Panc1 (cell line): ENCODE measurements at regions not wholly inside any gene's neighbourhood (a gene's known extent, or its start where the extent isn't known, plus 50 kb on each side); places are given as distances from the start of the nearest gene placed in this dataset.

Experiments
- POLR2AphosphoS5 ChIP-seq: IDR thresholded peaks from 2 replicates; pipeline ENCODE4 v1.6.1; 2012; ENCODE audit warnings: mild to moderate bottlenecking, low read depth, low read length, moderate library complexity
- SIN3A ChIP-seq: IDR thresholded peaks from 2 replicates; pipeline ENCODE4 v1.6.1; 2012; ENCODE audit warnings: low read depth, mild to moderate bottlenecking, low read length, moderate library complexity, borderline replicate concordance; ENCODE audit not compliant: insufficient read depth
- TF ChIP-seq, protein P1 (sequence below), 2 experiments: IDR thresholded peaks; 2 replicates each; pipeline ENCODE4 v1.6.1; 2011 to 2012; ENCODE audit warnings: low read depth in 2 of 2, control low read depth in 1 of 2, low read length in 1 of 2, mild to moderate bottlenecking in 1 of 2, moderate library complexity in 1 of 2; ENCODE audit not compliant: insufficient read depth in 1 of 2
- TF ChIP-seq, protein P2 (sequence below): fragments of 450-650 bp; IDR thresholded peaks from 2 replicates; pipeline ENCODE4 v1.5.1; 2017; ENCODE audit warnings: mild to moderate bottlenecking

DNA sequence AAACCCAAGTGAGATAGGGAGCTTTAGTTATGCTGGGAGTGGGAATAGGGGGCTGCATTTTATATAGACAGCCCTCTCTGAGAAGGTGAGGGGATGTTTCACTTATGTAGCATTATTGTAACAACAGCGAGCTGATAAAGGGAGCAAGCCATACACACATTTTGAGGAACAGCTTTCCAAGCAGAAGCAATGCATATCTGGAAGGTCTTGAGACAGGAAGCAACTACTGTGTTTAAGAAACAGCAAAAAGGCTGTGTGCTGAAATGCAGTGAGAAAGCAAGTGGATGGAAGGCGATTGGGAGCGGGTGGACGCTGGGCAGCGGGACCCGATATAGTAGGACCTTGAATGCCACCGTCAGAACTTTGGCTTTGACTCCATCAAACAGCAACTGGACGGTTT lies 155.9 kb upstream of the TBL1XR1 start:
- TF ChIP-seq, protein P1, sequence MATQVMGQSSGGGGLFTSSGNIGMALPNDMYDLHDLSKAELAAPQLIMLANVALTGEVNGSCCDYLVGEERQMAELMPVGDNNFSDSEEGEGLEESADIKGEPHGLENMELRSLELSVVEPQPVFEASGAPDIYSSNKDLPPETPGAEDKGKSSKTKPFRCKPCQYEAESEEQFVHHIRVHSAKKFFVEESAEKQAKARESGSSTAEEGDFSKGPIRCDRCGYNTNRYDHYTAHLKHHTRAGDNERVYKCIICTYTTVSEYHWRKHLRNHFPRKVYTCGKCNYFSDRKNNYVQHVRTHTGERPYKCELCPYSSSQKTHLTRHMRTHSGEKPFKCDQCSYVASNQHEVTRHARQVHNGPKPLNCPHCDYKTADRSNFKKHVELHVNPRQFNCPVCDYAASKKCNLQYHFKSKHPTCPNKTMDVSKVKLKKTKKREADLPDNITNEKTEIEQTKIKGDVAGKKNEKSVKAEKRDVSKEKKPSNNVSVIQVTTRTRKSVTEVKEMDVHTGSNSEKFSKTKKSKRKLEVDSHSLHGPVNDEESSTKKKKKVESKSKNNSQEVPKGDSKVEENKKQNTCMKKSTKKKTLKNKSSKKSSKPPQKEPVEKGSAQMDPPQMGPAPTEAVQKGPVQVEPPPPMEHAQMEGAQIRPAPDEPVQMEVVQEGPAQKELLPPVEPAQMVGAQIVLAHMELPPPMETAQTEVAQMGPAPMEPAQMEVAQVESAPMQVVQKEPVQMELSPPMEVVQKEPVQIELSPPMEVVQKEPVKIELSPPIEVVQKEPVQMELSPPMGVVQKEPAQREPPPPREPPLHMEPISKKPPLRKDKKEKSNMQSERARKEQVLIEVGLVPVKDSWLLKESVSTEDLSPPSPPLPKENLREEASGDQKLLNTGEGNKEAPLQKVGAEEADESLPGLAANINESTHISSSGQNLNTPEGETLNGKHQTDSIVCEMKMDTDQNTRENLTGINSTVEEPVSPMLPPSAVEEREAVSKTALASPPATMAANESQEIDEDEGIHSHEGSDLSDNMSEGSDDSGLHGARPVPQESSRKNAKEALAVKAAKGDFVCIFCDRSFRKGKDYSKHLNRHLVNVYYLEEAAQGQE (IDR thresholded peaks at IDR 0.05; ENCODE audit: insufficient read depth in 1 of 2, low read depth in 2 of 2, low read length in 1 of 2), result no peak
- TF ChIP-seq, protein P2, sequence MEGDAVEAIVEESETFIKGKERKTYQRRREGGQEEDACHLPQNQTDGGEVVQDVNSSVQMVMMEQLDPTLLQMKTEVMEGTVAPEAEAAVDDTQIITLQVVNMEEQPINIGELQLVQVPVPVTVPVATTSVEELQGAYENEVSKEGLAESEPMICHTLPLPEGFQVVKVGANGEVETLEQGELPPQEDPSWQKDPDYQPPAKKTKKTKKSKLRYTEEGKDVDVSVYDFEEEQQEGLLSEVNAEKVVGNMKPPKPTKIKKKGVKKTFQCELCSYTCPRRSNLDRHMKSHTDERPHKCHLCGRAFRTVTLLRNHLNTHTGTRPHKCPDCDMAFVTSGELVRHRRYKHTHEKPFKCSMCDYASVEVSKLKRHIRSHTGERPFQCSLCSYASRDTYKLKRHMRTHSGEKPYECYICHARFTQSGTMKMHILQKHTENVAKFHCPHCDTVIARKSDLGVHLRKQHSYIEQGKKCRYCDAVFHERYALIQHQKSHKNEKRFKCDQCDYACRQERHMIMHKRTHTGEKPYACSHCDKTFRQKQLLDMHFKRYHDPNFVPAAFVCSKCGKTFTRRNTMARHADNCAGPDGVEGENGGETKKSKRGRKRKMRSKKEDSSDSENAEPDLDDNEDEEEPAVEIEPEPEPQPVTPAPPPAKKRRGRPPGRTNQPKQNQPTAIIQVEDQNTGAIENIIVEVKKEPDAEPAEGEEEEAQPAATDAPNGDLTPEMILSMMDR, result no peak
- TF ChIP-seq POLR2AphosphoS5 (no peak), SIN3A (no peak)
